Gastrocnemius medialis (tissue), 4 donors: ENCODE measurements at regions not wholly inside any gene's neighbourhood (a gene's known extent, or its start where the extent isn't known, plus 50 kb on each side); places are given as distances from the start of the nearest gene placed in this dataset.

ENCODE experiments used
- CTCF ChIP-seq, 5 experiments: fragments of 450-650 bp in 3 of 5; fragments of 200-600 bp in 2 of 5; sonication (generic) in 2 of 5; IDR thresholded peaks in 4 of 5; conservative IDR thresholded peaks in 1 of 5; 1 replicate in 4 of 5; 2 replicates in 1 of 5; pipeline ENCODE4 v1.5.1; 2016 to 2019; ENCODE audit warnings: antibody characterized with exemption in 5 of 5, mild to moderate bottlenecking in 3 of 5, moderate library complexity in 3 of 5
- POLR2A ChIP-seq, 2 donors: fragments of 450-650 bp; IDR thresholded peaks; one replicate each; pipeline ENCODE4 v1.6.1; 2017; ENCODE audit warnings: antibody characterized with exemption in 2 of 2, mild to moderate bottlenecking in 2 of 2, moderate library complexity in 2 of 2

- TF ChIP-seq CTCF (IDR thresholded peaks at IDR 0.05 in 4 of 5, conservative IDR thresholded peaks at IDR 0.05 in 1 of 5) (no peak), POLR2A (IDR thresholded peaks at IDR 0.05) (no peak)
These were observed 168.9 kb upstream of the PFKP start for GRCh38 chr10:2898509-2898860.
